ENCODE measurements at regions not wholly inside any gene's neighbourhood (a gene's known extent, or its start where the extent isn't known, plus 50 kb on each side); places are given as distances from the start of the nearest gene placed in this dataset.

DNA sequence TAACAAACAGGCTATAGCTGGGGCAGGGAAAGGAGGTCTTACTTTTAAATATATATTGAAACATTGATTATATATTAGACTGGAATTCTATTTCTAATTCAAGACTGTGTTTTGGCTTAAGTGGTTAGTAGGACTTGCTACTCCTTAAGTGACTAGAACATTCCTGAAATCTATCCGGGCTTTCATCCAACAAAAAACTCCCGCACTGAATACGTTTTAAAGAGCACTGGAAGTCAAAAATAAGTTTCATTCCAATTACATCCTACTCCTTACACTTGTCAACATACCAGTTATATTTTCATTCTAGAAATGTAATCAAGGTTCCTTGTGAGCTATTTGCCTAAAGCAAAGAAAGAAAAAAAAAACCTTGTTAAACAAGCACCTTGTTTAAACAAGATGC lies 204.6 kb downstream of the SP3 start:
- Mint-ChIP-seq H3K4me1 (no peaks in the 10 kb centered on the region), H3K9me3 (no peaks in the 10 kb centered on the region), H3K36me3 (no peaks in the 10 kb centered on the region), H3K27me3 (peaks cover 0 to 14% of the 10 kb centered on the region in 2 donors), H3K27ac (no peak overlapping the region), H3K4me3 (no peak overlapping the region)
- Histone ChIP-seq H3K36me3 (ENCODE audit: insufficient read depth, low read length) (no peaks in the 10 kb centered on the region), H3K27ac (ENCODE audit: low read depth, low read length) (no peak overlapping the region), H3K4me3 (ENCODE audit: low read length in 2 of 2) (no peak overlapping the region), H3K27me3 (ENCODE audit: insufficient read depth, low read length) (no peaks in the 10 kb centered on the region), H3K4me1 (ENCODE audit: insufficient read depth, low read length) (no peaks in the 10 kb centered on the region), H3K9me3 (ENCODE audit: control insufficient read depth in 1 of 2, low read length in 2 of 2) (no peaks in the 10 kb centered on the region)
- intact Hi-C loops (cut with micrococcal nuclease), result no loop called here
- DNase-seq, result no peak
- POLR2A ChIA-PET (ENCODE audit: partially characterized antibody), result no interaction called here
- CTCF ChIA-PET (ENCODE audit: partially characterized antibody), result no interaction called here

DNA sequence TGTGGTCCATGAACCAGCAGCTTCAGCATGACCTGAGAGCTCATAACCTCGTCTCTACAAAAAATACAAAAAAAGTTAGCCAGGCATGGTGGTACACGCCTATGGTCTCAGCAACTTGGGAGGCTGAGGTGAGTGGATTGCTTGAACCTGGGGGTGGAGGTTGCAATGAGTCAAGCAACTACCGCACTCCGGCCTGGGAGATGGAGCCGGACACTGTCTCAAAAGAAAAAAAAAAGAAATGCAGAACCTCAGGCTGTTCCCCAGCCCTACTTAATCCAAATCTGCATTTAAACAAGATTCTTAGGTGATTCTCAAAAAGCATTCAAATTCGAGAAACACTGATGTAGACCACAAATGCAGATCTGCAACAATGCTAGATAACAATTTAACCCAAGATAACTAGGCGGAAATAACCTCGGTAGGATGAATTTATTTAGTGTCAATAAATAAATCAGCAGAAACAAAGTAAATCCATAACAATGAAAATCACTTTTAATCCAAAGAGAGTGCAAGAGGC lies 203.5 kb downstream of the SP3 start:
- H3K36me3 Mint-ChIP-seq, result no peaks in the 10 kb centered on the region
- CTCF ChIA-PET (ENCODE audit: partially characterized antibody), result no interaction called here

DNA sequence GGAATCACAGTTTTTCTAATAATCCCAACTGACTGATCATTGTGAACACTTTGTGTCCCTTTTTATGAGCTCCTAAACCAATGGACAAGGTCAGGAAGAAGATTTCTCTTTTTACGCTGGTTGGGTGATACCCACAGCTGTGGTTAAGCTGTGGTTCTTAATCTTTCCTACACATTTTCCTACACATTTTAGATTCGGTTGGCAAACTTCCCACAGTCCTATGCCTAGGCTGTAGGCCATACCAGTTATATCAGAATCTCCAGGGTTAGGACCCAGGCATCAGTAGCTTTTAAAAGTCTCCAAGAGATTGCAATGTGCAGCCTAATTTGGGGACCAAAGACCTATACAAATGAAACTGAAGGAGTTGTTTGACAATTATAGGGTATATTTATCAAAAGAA lies 203.0 kb downstream of the SP3 start:
- no peak overlapping the region for H3K27ac Mint-ChIP-seq
- no peaks in the 10 kb centered on the region for H3K9me3 ChIP-seq (ENCODE audit: control insufficient read depth in 1 of 2, low read length in 2 of 2)
- DNase-seq, result no peak
- no peaks in the 10 kb centered on the region for H3K4me1 Mint-ChIP-seq
- no peak overlapping the region for H3K4me3 Mint-ChIP-seq
- no peak overlapping the region for H3K27ac ChIP-seq (ENCODE audit: low read depth, low read length)
- H3K4me1 ChIP-seq (ENCODE audit: insufficient read depth, low read length), result no peaks in the 10 kb centered on the region
- H3K36me3 Mint-ChIP-seq, result no peaks in the 10 kb centered on the region
- no peaks in the 10 kb centered on the region for H3K27me3 ChIP-seq (ENCODE audit: insufficient read depth, low read length)
- no peaks in the 10 kb centered on the region for H3K9me3 Mint-ChIP-seq
- H3K27me3 Mint-ChIP-seq, result peaks cover 5 to 12% of the 10 kb centered on the region in 2 donors
- no peaks in the 10 kb centered on the region for H3K36me3 ChIP-seq (ENCODE audit: insufficient read depth, low read length)
- ChIA-PET CTCF (ENCODE audit: partially characterized antibody) (no interaction called here), POLR2A (ENCODE audit: partially characterized antibody) (no interaction called here)
- intact Hi-C loops (cut with micrococcal nuclease), result no loop called here
- no peak overlapping the region for H3K4me3 ChIP-seq (ENCODE audit: low read length in 2 of 2)

More for the DNA sequence above, 203.5 kb downstream of the SP3 start:
- H3K9me3 ChIP-seq (ENCODE audit: control insufficient read depth in 1 of 2, low read length in 2 of 2), result no peaks in the 10 kb centered on the region
- no peak overlapping the region for H3K27ac ChIP-seq (ENCODE audit: low read depth, low read length)
- no peak overlapping the region for H3K4me3 ChIP-seq (ENCODE audit: low read length in 2 of 2)
- POLR2A ChIA-PET (ENCODE audit: partially characterized antibody), result no interaction called here
- H3K4me1 ChIP-seq (ENCODE audit: insufficient read depth, low read length), result no peaks in the 10 kb centered on the region
- Mint-ChIP-seq H3K9me3 (no peaks in the 10 kb centered on the region), H3K27ac (no peak overlapping the region), H3K4me3 (no peak overlapping the region), H3K4me1 (no peaks in the 10 kb centered on the region), H3K27me3 (peaks cover 2 to 12% of the 10 kb centered on the region in 2 donors)
- no peaks in the 10 kb centered on the region for H3K27me3 ChIP-seq (ENCODE audit: insufficient read depth, low read length)
- H3K36me3 ChIP-seq (ENCODE audit: insufficient read depth, low read length), result no peaks in the 10 kb centered on the region
- intact Hi-C loops (cut with micrococcal nuclease), result no loop called here
- no peak for DNase-seq

DNA sequence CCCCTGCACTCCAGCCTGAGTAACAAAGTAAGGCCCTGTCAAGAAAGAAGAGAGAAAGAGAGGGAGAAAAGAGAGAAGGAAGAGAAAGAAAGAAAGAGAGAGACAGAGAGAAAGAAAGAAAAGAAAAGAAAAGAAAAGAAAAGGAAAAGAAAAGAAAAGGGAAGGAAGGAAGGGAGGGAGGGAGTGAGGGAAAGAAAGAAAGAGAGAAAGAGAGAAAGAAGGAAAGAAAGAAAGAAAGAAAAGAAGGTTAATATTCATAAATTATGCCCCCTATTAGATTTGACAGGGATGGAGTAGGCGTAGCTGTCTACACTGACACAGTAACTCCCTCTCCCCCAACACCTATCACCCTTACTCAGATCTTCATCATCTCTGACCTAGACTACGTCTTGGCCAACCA lies 202.3 kb downstream of the SP3 start:
- H3K36me3 Mint-ChIP-seq, result no peaks in the 10 kb centered on the region
- Histone ChIP-seq H3K36me3 (ENCODE audit: insufficient read depth, low read length) (no peaks in the 10 kb centered on the region), H3K27me3 (ENCODE audit: insufficient read depth, low read length) (no peaks in the 10 kb centered on the region), H3K27ac (ENCODE audit: low read depth, low read length) (no peak overlapping the region), H3K4me3 (ENCODE audit: low read length in 2 of 2) (no peak overlapping the region), H3K9me3 (ENCODE audit: control insufficient read depth in 1 of 2, low read length in 2 of 2) (no peaks in the 10 kb centered on the region), H3K4me1 (ENCODE audit: insufficient read depth, low read length) (no peaks in the 10 kb centered on the region)
- DNase-seq, result no peak
- intact Hi-C loops (cut with micrococcal nuclease), result no loop called here
- POLR2A ChIA-PET (ENCODE audit: partially characterized antibody), result no interaction called here
- no peak overlapping the region for H3K27ac Mint-ChIP-seq
- H3K27me3 Mint-ChIP-seq, result peaks cover 5 to 10% of the 10 kb centered on the region in 2 donors
- no peaks in the 10 kb centered on the region for H3K9me3 Mint-ChIP-seq
- H3K4me1 Mint-ChIP-seq, result no peaks in the 10 kb centered on the region
- H3K4me3 Mint-ChIP-seq, result no peak overlapping the region
- CTCF ChIA-PET (ENCODE audit: partially characterized antibody), result no interaction called here

DNA sequence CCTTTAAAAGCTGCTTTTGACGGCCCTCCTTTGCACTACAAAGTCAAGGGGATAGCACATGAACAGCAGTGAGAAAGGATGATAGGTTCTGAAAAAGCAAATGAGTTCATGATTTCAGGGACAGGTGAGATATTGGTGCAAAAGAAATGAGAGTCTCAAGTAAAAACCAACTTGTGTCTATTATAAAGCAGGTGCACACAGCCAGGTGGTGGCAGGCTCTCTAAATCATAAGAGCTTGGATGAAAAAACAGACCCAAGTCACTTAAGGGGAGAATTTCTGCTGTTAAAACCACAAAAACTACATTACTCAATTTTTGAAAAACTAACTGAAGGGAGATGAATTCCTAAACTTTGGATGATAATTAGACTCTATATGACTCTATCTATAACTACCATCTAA lies 201.5 kb downstream of the SP3 start:
- Histone ChIP-seq H3K27me3 (ENCODE audit: insufficient read depth, low read length) (no peaks in the 10 kb centered on the region), H3K4me1 (ENCODE audit: insufficient read depth, low read length) (no peaks in the 10 kb centered on the region), H3K4me3 (ENCODE audit: low read length in 2 of 2) (no peak overlapping the region), H3K9me3 (ENCODE audit: control insufficient read depth in 1 of 2, low read length in 2 of 2) (no peaks in the 10 kb centered on the region), H3K27ac (ENCODE audit: low read depth, low read length) (no peak overlapping the region), H3K36me3 (ENCODE audit: insufficient read depth, low read length) (no peaks in the 10 kb centered on the region)
- ChIA-PET POLR2A (ENCODE audit: partially characterized antibody) (no interaction called here), CTCF (ENCODE audit: partially characterized antibody) (no interaction called here)
- intact Hi-C loops (cut with micrococcal nuclease), result no loop called here
- Mint-ChIP-seq H3K4me1 (no peaks in the 10 kb centered on the region), H3K4me3 (no peak overlapping the region), H3K9me3 (no peaks in the 10 kb centered on the region), H3K27me3 (peaks cover 5 to 10% of the 10 kb centered on the region in 2 donors), H3K36me3 (no peaks in the 10 kb centered on the region), H3K27ac (no peak overlapping the region)
- DNase-seq, result no peak

DNA sequence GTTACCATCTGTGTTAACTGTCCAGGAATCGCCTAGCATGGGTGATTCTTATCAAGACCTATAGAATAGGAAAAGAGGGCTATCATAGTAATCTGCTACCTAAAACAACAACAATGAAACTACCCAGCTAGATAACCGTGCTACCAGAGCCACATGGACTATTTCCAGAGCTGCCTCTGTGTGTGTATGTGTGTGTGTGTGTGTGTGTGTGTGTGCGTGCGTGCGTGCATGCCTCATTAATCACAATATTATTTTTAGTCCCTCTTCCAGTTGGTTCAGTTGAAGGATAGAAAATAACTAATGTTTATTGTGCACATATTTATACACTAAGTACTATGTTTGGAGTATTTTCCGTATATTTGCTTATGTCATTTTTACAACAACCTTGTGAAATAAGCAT lies 201.1 kb downstream of the SP3 start:
- intact Hi-C loops (cut with micrococcal nuclease), result no loop called here
- no peaks in the 10 kb centered on the region for H3K4me1 ChIP-seq (ENCODE audit: insufficient read depth, low read length)
- H3K27ac Mint-ChIP-seq, result no peak overlapping the region
- POLR2A ChIA-PET (ENCODE audit: partially characterized antibody), result no interaction called here
- H3K9me3 Mint-ChIP-seq, result no peaks in the 10 kb centered on the region
- H3K4me1 Mint-ChIP-seq, result no peaks in the 10 kb centered on the region
- no peak overlapping the region for H3K4me3 ChIP-seq (ENCODE audit: low read length in 2 of 2)
- peaks cover 7 to 10% of the 10 kb centered on the region in 2 donors for H3K27me3 Mint-ChIP-seq
- H3K36me3 ChIP-seq (ENCODE audit: insufficient read depth, low read length), result no peaks in the 10 kb centered on the region
- no peaks in the 10 kb centered on the region for H3K36me3 Mint-ChIP-seq
- H3K9me3 ChIP-seq (ENCODE audit: control insufficient read depth in 1 of 2, low read length in 2 of 2), result no peaks in the 10 kb centered on the region
- no peak overlapping the region for H3K4me3 Mint-ChIP-seq
- no peak overlapping the region for H3K27ac ChIP-seq (ENCODE audit: low read depth, low read length)
- CTCF ChIA-PET (ENCODE audit: partially characterized antibody), result no interaction called here
- H3K27me3 ChIP-seq (ENCODE audit: insufficient read depth, low read length), result no peaks in the 10 kb centered on the region
- DNase-seq, result no peak

DNA sequence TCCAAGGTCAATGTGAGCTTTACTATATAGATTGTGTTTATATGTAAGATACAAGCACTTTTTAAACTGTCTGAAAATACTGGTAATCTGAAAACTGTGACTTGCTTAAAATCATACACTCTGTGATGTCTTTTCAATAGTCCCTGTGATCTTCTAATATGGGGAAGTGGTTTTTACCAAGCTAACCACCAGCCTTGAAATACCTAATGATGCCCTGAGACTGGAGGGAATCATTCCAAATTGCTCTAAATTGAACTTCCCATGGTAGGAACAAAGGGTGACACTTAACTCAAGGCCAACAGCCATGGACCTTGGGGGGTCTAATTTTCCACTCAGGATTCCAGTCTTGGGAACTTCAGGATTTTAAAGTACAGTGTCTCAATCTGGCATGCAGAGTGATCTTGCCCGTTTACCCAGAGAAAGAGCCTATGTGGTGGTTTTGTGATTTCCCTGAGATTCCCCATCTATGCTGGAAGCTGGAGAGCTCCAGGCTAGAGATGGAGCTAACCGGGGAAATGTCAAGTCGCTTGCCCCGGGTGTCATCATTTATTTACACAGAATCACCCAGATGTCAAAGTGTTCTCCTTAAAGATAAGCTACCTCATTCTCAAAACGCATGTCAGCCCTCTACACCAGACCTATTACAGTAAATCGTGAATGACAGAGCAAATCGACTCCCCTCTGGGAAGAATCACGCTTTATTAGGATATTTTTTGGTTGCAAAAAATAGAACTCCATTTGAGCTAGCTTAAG lies 198.5 kb downstream of the SP3 start:
- H3K36me3 ChIP-seq (ENCODE audit: insufficient read depth, low read length), result no peaks in the 10 kb centered on the region
- CTCF ChIA-PET (ENCODE audit: partially characterized antibody), result no interaction called here
- H3K4me3 ChIP-seq (ENCODE audit: low read length in 2 of 2), result no peak overlapping the region
- POLR2A ChIA-PET (ENCODE audit: partially characterized antibody), result no interaction called here
- H3K27me3 Mint-ChIP-seq, result peaks cover 8 to 12% of the 10 kb centered on the region in 2 donors
- H3K4me1 ChIP-seq (ENCODE audit: insufficient read depth, low read length), result no peaks in the 10 kb centered on the region
- no peaks in the 10 kb centered on the region for H3K9me3 ChIP-seq (ENCODE audit: control insufficient read depth in 1 of 2, low read length in 2 of 2)
- no peaks in the 10 kb centered on the region for H3K4me1 Mint-ChIP-seq
- intact Hi-C loops (cut with micrococcal nuclease), result no loop called here
- no peak overlapping the region for H3K27ac Mint-ChIP-seq
- H3K9me3 Mint-ChIP-seq, result no peaks in the 10 kb centered on the region
- H3K27me3 ChIP-seq (ENCODE audit: insufficient read depth, low read length), result no peaks in the 10 kb centered on the region
- H3K36me3 Mint-ChIP-seq, result no peaks in the 10 kb centered on the region
- no peak overlapping the region for H3K27ac ChIP-seq (ENCODE audit: low read depth, low read length)
- no peak for DNase-seq
- no peak overlapping the region for H3K4me3 Mint-ChIP-seq
